Activated CD8-positive, alpha-beta memory T cell treated with anti-CD3 and anti-CD28 coated beads for 4 hours (primary cell): ENCODE measurements at regions not wholly inside any gene's neighbourhood (a gene's known extent, or its start where the extent isn't known, plus 50 kb on each side); places are given as distances from the start of the nearest gene placed in this dataset.
A peak's percentile ranks its signal among the peaks of the same experiment; 100 is the strongest.

ENCODE experiments used
- DNase-seq, 2 donors: peaks; one replicate each; pipeline ENCODE4 v3.0.0-alpha.2; 2020; ENCODE audit warnings: low read depth in 2 of 2

DNA sequence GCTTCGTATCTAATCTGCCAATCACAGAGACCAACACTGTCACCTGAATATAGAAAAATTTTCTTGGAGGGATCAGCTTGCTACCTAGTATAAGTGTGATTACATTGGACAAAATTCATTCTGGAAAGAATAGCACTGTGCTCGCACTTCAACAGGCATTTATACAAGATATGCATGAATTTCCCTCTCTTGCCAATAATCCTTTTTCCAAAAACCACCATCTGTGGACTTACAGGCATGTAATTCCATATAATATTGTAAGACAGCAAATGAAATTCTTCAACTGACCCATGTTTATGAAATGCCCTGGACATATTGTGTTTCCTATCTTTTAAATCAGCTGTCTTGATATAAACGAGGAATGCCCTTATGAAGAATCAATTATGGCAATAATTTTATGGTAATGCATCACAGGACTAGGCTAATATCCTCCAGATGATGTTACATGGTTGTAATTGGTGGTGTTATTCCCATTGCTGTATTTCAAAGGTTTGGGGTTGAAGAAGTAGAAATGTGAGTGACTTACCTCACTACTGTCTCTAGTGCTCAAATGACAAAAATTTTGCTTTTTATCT, 861.4 kb upstream of the NECTIN3 start:
- no peak for DNase-seq

- no peak for DNase-seq
Measured at GRCh38 chr3:110226645-110227044, 845.0 kb upstream of the NECTIN3 start.

- DNase-seq, result no peak
Measured at GRCh38 chr3:110227991-110228390, 843.6 kb upstream of the NECTIN3 start.

GRCh38 chr3:110234831-110235230, 836.8 kb upstream of the NECTIN3 start:
- no peak for DNase-seq

- no peak for DNase-seq
Measured at GRCh38 chr3:110236976-110237610, 834.5 kb upstream of the NECTIN3 start.

GRCh38 chr3:110243081-110243480, 828.5 kb upstream of the NECTIN3 start:
- no peak for DNase-seq

DNA sequence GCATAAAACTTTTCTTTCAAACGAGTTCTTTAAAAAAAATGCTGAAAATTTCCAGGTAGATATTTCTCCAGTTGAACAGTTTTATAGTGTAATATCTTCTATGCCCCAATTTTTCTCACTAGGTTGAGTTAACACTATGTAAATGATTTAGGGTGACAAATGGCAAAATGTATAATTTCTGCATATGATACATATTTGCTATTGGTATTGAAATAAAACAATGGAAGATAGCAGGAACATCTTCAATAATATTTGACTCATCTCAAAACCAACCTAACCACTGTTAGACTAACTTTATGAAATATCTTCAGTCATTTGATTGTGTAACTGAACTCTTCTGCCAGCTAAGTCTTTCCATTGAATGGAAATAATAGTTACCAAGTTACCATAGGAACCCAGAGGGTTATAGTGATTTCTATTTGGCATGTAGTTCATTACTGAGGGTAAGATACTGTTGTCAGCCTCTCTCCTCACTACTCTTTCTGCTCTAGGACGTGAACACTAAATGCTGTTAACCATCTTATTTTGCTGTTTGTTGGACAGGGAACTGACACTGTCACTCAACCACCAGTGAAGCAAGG, 824.7 kb upstream of the NECTIN3 start:
- DNase-seq, result no peak

DNA sequence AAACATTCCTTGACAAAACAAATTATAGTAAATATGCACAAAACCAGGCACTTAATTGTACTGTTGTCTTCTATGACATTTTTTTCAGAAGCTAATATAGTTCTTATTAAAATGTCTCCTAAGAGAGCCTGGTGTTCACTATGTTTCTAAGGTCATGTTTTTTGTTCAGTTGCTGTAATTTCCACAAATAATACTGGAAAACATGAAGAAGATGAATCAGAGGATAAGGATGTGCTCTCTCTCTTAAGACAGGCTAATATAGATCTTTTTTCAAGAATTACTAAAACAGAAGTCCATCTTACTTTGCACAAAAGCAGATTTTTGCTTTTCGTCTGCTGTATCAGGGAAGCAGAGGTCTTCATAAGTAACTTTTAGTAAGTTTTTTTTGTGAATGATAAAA, 823.0 kb upstream of the NECTIN3 start:
- no peak for DNase-seq

DNA sequence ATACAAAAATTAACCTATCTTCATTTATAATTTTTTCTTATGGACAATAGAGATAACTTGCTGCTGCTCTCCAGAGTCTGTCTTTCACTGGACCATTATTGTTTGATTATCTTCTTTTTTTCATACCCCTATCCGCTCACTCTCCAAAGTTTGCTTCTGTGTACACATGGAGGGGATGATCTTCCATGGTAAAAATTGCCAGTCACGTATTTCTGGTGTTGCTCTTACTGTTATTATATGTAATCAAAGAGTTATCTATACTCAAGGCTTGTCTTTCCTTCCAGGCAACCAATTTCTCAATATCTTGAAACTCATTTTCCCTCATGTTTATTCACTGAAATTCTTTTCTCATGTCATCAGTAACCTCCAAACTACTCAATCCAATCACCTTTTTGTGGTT, 817.8 kb upstream of the NECTIN3 start:
- DNase-seq, result no peak

DNA sequence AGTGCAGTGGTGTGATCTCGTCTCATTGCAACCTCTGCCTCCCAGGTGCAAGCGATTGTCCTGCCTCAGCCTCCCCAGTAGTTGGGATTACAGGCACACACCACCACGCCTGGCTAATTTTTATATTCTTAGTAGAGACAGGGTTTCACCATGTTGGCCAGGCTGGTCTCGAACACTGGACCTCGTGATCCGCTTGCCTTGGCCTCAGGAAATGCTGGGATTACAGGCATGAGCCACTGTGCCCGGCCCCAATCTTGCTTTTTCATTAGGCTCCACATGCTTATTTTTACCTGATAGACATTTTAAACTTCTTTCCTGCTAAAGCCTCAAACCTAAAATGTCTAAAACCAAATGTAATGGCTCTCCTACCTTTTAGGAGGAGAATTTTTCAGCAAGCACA, 817.0 kb upstream of the NECTIN3 start:
- DNase-seq, result no peak

DNA sequence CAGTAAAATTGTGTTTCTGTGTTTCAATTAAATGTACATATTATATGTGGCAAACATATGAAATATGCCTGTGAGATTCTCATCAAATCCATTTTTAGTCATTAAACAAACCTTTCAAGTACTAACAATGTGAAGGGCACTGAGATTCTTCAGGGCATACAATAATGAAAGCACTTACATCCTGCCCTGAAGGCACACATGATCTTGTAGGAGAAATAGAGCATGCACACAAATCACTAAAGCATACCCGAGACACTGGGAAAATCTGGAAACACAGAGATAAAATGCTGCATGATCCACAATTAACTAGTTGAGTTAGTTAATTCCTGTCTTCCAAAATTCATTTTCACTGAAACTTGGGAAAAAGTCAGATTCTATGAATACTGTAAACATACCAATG, 810.5 kb upstream of the NECTIN3 start:
- no peak for DNase-seq

GRCh38 chr3:110262896-110263295, 808.7 kb upstream of the NECTIN3 start:
- DNase-seq, result no peak

GRCh38 chr3:110265302-110265701, 806.3 kb upstream of the NECTIN3 start:
- no peak for DNase-seq

DNA sequence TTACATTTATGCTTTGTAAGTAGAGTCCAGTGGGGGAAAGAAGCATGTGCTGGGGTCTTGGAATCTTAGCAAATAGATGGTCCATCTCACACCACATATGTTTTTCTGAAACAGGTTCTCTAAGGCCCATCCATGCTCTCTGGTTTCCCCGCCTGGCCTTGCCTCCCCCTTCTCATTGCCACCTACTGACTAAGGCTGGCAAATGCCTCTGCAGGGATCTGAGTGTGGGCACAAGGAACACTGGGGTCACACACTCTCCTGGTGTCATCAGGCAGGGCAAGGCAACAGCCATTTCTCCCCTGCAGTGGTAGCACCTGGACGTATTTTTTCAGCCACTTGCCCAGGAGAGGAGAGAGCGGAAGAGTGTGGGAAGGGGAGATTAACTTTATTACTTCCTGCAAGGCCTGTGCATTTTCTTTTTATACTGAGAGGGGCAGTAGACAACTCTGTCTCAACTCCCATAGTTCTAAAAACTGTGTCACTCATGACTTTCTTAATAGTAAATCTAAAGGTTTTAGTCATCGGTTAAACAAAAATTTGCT, 804.2 kb upstream of the NECTIN3 start:
- no peak for DNase-seq

GRCh38 chr3:110272525-110272924, 799.1 kb upstream of the NECTIN3 start:
- DNase-seq, result no peak

GRCh38 chr3:110291886-110292501, 779.6 kb upstream of the NECTIN3 start:
- DNase-seq, result no peak

DNA sequence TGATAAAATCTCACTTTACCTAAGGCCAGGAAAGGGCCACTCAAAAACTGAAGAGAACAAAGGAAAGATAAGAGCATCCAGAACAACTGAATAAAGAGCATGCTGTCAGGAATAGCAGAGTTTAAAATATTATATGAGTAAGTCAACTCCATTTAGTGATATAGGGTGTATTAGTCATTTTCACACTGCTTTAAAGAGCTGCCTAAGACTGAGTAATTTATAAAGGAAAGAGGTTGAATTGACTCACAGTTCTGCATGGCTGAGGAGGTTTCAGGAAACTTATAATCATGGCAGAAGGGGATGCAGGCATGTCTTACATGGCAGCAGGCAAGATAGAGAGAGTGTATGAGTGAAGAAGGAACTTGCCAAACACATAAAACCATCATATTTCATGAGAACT, 778.0 kb upstream of the NECTIN3 start:
- no peak for DNase-seq

DNA sequence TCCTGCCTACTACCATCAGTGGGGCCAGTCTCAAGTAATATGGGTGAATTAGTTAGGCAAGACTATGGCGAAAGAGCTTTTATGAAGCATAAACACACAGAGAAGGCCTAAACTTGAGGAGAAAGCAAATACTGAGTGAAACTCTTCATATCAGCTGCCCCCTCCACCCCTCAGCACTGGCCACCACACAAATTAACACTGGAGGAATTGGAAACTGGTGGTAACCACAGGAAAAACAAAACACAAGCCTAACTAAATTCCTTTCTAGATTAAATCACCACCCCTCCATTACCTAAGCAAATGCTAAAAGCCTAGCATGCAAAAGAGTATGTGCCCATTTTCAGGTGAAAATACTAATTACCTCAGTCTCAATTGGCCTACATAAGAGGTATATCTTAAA, 774.7 kb upstream of the NECTIN3 start:
- DNase-seq, result no peak

GRCh38 chr3:110301781-110302180, 769.8 kb upstream of the NECTIN3 start:
- DNase-seq, result no peak

- no peak for DNase-seq
Measured at GRCh38 chr3:110307065-110307809, 764.4 kb upstream of the NECTIN3 start.

DNA sequence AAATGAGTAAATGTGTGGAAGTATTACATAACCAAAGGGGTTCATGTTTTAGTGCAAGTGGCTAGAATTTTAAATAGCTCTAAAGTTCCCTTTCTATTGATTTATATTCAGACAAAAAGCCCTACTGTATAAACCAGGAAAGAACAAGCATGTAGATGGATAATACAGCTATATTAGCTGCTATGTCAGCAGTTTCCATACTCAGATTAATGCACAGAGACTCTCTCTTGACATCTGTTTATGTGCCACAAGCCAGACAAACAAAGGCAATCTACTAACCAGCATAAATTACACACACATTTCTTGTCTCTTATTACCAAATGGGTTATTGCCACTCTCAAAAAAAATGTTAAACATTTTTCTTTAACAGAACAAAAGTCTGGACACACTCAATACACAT, 760.1 kb upstream of the NECTIN3 start:
- no peak for DNase-seq

- DNase-seq, result peak; percentile 8 to 25
Measured at GRCh38 chr3:110314512-110315114, 757.0 kb upstream of the NECTIN3 start.
